Ovary (tissue), 7 donors: ENCODE measurements at regions not wholly inside any gene's neighbourhood (a gene's known extent, or its start where the extent isn't known, plus 50 kb on each side); places are given as distances from the start of the nearest gene placed in this dataset.

Experiments used
- DNase-seq, 5 donors: peaks; one replicate each; pipeline ENCODE4 v3.0.0-alpha.2; 2019 to 2020
- H3K27ac ChIP-seq, 2 donors: fragments of 200-600 bp; one replicate each; pipeline versions ENCODE4 v1.5.1 to v1.8.0; 2019 to 2022
- H3K27me3 ChIP-seq: fragments of 200-600 bp; one replicate; pipeline ENCODE4 v1.8.0; 2022
- H3K36me3 ChIP-seq: fragments of 200-600 bp; sonication (generic); one replicate; pipeline ENCODE4 v1.5.1; 2019
- H3K4me1 ChIP-seq: one replicate; pipeline ENCODE4 v1.8.1; 2013; ENCODE audit warnings: mild to moderate bottlenecking, moderate library complexity; ENCODE audit not compliant: insufficient read depth
- H3K4me3 ChIP-seq: fragments of 200-600 bp; sonication (generic); one replicate; pipeline ENCODE4 v1.5.1; 2017
- H3K9me3 ChIP-seq, 2 donors: fragments of 200-600 bp in 1 of 2; sonication (generic) in 1 of 2; one replicate each; pipeline versions ENCODE4 v1.5.1 to v1.8.1; 2013 to 2019; ENCODE audit warnings: mild to moderate bottlenecking in 1 of 2, moderate library complexity in 1 of 2
- EP300 ChIP-seq: sonication (generic); formaldehyde crosslinking; IDR thresholded peaks from one replicate; pipeline ENCODE4 v1.6.1; 2017; ENCODE audit warnings: antibody characterized with exemption
- POLR2A ChIP-seq: fragments of 450-650 bp; IDR thresholded peaks from one replicate; pipeline ENCODE4 v1.6.1; 2017; ENCODE audit warnings: antibody characterized with exemption, mild to moderate bottlenecking, moderate library complexity
- WGBS, 3 donors: extraction: QIAGEN DNeasy Blood & Tissue Kit in 1 of 3; methylation state at CpG; one replicate each; pipeline versions ENCODE4 v1.1.5 to v1.1.7; 2013 to 2017; 5-methylcytosine and 5-hydroxymethylcytosine counted together
- intact Hi-C, 4 donors: fragments of 100-400 bp; cut with DNase I; formaldehyde crosslinking; loops; one replicate each; pipeline versions ENCODE4 v1.11.0 to v1.15.1; 2022 to 2023
- TF ChIP-seq, protein P1 (sequence below), 3 donors: fragments of 450-650 bp in 2 of 3; fragments of 200-600 bp in 1 of 3; IDR thresholded peaks; one replicate each; pipeline versions ENCODE4 v1.5.1 to v1.8.0; 2016 to 2022; ENCODE audit warnings: antibody characterized with exemption in 3 of 3, mild to moderate bottlenecking in 1 of 3
- donor health status: DM: no; HTN: no; CAD: no; lungs with moderate emphysema.
- donor health status: DM: no; HTN: no; CAD: no.
- donor health status: Bipolar disorder and iron deficiency.
- donor health status: DM: no; HTN: no; CAD: no.
- donor health status: DM: yes; HTN: yes; CAD: no.

DNA sequence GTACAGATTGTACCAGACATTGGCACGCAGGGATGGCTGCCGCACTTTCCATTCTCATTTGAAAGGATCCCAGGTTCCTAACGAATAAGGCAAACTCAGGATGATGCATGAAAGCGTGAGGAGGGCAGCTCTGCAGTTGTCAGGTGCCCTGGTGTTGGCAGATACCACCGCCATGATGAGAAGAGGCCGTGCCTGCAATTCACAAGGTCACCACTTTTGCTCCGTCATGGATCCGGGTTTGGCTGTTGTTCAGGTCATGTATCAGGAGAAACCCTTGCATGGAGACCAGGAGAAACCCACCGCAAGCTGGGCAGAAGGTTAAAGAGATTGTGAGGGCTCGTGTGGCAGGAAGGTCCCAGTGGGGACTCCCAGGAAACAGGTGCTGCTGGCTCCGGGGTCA lies 233.2 kb downstream of the KLF6 start:
- H3K4me1 ChIP-seq: no peaks in the 10 kb centered on the region
- no peaks in the 10 kb centered on the region for H3K36me3 ChIP-seq
- no peaks in the 10 kb centered on the region for H3K27me3 ChIP-seq
- TF ChIP-seq, protein P1, sequence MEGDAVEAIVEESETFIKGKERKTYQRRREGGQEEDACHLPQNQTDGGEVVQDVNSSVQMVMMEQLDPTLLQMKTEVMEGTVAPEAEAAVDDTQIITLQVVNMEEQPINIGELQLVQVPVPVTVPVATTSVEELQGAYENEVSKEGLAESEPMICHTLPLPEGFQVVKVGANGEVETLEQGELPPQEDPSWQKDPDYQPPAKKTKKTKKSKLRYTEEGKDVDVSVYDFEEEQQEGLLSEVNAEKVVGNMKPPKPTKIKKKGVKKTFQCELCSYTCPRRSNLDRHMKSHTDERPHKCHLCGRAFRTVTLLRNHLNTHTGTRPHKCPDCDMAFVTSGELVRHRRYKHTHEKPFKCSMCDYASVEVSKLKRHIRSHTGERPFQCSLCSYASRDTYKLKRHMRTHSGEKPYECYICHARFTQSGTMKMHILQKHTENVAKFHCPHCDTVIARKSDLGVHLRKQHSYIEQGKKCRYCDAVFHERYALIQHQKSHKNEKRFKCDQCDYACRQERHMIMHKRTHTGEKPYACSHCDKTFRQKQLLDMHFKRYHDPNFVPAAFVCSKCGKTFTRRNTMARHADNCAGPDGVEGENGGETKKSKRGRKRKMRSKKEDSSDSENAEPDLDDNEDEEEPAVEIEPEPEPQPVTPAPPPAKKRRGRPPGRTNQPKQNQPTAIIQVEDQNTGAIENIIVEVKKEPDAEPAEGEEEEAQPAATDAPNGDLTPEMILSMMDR (IDR thresholded peaks at IDR 0.05): no peak
- TF ChIP-seq POLR2A (no peak), EP300 (no peak)
- H3K9me3 ChIP-seq: no peaks in the 10 kb centered on the region
- WGBS, 3 donors: 87 to 91% (median 87%) methylated on average over 11 of the region's 11 CpGs
- intact Hi-C loops: no loop called here
- no peak overlapping the region for H3K4me3 ChIP-seq
- no peak overlapping the region for H3K27ac ChIP-seq
- DNase-seq: no peak

DNA sequence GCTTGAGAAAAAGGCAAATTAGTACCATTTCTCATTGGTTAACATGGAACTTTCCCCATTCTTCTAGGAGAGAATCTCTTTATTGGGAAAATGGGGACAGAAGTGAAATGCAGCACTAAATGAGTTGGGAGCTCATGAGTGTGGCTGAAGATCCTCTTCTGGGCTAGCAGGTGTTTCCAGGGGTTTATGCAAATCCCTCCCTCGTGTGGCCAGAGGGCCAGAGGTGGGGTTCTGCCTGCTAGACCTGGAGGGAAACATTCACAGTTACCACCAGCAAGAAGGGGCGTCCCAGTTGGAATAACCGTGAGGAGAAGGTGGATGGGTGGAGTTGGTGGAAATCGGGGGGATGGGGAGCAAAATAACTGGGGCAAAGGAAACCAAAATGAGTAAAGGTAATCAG lies 235.9 kb downstream of the KLF6 start:
- no peaks in the 10 kb centered on the region for H3K36me3 ChIP-seq
- TF ChIP-seq POLR2A: no peak
- TF ChIP-seq EP300: no peak
- TF ChIP-seq, protein P1 (IDR thresholded peaks at IDR 0.05): no peak
- intact Hi-C loops: no loop called here
- no peak overlapping the region for H3K27ac ChIP-seq
- WGBS, 3 donors: 80 to 87% (median 82%) methylated on average over 4 of the region's 4 CpGs
- H3K4me1 ChIP-seq: no peaks in the 10 kb centered on the region
- no peaks in the 10 kb centered on the region for H3K27me3 ChIP-seq
- no peak overlapping the region for H3K4me3 ChIP-seq
- no peaks in the 10 kb centered on the region for H3K9me3 ChIP-seq
- no peak for DNase-seq

DNA sequence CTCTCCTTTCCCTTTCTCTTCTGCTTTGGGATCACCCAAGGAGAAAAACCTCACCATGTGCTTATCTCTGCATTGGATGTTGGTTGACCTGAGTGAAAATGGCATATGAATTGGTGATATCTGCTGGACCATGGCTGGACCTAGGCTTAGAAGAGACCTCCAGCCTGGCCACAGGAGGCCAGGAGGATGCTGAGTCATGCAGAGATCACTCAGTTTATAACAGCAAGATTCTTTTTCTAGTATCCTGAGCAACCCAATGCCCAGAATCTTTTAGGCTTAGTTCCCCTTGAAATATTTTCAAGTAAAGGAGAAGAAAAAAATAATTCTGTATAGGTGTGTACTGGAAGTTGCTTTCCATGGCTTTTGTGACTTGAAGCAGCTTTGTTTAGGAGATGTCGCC lies 236.3 kb downstream of the KLF6 start:
- TF ChIP-seq, protein P1 (IDR thresholded peaks at IDR 0.05): no peak
- TF ChIP-seq EP300: no peak
- TF ChIP-seq POLR2A: no peak
- DNase-seq: no peak
- Histone ChIP-seq H3K27ac (no peak overlapping the region), H3K4me3 (no peak overlapping the region), H3K36me3 (no peaks in the 10 kb centered on the region), H3K9me3 (no peaks in the 10 kb centered on the region), H3K4me1 (no peaks in the 10 kb centered on the region), H3K27me3 (no peaks in the 10 kb centered on the region)
- intact Hi-C loops: no loop called here
- WGBS, 3 donors: 95 to 98% (median 97%) methylated on average over 1 of the region's 1 CpG

DNA sequence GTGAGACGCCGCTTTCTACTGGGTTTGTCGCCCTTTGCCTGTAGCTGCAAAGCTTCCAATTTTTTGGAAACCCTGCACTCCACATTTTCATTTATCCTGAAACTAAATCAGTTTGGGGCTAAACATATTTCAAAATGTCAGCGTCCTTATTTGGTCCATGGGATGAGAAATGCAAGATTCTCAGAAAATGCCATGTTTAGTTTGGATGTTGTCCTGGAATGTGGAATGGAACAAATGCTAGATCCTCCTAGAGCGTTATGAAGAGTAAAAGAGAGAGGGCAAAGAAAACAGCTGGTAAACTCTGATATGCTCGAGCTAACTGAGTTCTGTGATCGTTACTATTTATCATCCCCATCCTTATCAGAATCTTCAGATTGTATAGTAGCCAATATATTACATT lies 236.9 kb downstream of the KLF6 start:
- TF ChIP-seq EP300 (no peak), POLR2A (no peak)
- TF ChIP-seq, protein P1 (IDR thresholded peaks at IDR 0.05): no peak
- intact Hi-C loops: no loop called here
- Histone ChIP-seq H3K27me3 (no peaks in the 10 kb centered on the region), H3K36me3 (no peaks in the 10 kb centered on the region), H3K27ac (no peak overlapping the region), H3K4me1 (no peaks in the 10 kb centered on the region), H3K4me3 (no peak overlapping the region), H3K9me3 (no peaks in the 10 kb centered on the region)
- no peak for DNase-seq
- 38 to 51% (median 47%) methylated on average over 7 of the region's 7 CpGs for WGBS, 3 donors

DNA sequence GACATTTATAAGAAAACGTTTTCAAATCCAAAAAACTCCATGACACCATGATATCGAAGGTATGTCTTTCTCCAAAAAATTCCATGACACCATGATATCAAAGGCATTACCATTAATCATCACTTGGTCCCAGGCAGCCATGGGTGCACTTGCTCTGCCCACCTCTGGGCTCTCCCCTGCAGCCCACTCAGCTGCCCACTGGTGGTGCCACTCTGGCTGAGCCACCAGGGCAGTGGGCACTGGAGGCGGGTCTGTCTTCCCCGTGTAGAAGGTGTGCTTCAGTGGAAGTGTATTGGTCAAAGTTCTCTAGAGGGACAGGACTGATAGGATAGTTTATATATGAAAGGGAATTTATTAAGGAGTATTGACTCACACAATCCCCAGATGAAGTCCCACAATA lies 240.4 kb downstream of the KLF6 start:
- TF ChIP-seq EP300: no peak
- DNase-seq: no peak
- WGBS, 3 donors: 87 to 97% (median 91%) methylated on average over 4 of the region's 4 CpGs

More for the DNA sequence above, 240.4 kb downstream of the KLF6 start:
- no peaks in the 10 kb centered on the region for H3K4me1 ChIP-seq
- H3K27ac ChIP-seq: no peak overlapping the region
- no peaks in the 10 kb centered on the region for H3K36me3 ChIP-seq
- intact Hi-C loops: no loop called here
- H3K27me3 ChIP-seq: no peaks in the 10 kb centered on the region
- no peaks in the 10 kb centered on the region for H3K9me3 ChIP-seq
- H3K4me3 ChIP-seq: no peak overlapping the region
